HEK293T (cell line): ENCODE measurements at regions not wholly inside any gene's neighbourhood (a gene's known extent, or its start where the extent isn't known, plus 50 kb on each side); places are given as distances from the start of the nearest gene placed in this dataset.

Experiments used
- ELF4 ChIP-seq: fragments of 450-650 bp; IDR thresholded peaks from 2 replicates; pipeline ENCODE4 v1.6.1; 2017; ENCODE audit warnings: antibody characterized with exemption
- FOXM1 ChIP-seq: fragments of 450-650 bp; IDR thresholded peaks from 2 replicates; pipeline ENCODE4 v1.6.1; 2017; ENCODE audit warnings: mild to moderate bottlenecking, borderline replicate concordance
- NFRKB ChIP-seq: fragments of 450-650 bp; IDR thresholded peaks from 2 replicates; pipeline ENCODE4 v1.6.1; 2016; ENCODE audit warnings: mild to moderate bottlenecking, moderate library complexity
- TF ChIP-seq, protein P1 (sequence below): fragments of 450-650 bp; IDR thresholded peaks from 2 replicates; pipeline ENCODE4 v1.6.1; 2016

DNA sequence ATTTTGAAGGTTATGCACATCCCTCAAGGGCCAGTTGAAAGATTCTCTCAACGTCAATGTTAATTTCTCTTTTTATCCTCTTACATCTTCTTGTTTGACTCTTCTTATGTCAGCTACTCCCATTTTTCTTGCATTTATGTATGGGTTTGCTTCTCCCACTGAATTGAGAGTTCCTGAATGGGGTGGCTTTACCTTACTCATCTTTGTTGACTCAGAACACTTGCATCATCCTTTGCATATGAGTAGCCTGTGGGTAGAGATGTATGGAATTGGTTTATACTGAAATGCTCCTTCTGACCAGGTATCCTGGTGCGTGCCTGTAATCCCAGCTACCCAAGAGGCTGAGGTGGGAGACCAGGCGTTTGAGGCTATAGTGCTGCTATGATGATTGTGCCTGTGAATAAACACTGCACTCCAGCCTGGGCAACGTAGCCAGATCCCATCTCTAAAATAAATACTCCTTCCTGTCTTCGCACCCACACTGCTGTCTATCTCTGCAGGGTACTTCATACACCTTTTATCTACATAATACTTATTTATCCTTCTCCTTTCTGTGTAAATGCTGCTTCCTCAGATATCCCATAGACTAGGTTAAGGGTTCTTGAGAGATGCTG lies 123.6 kb upstream of the DPH6 start:
- TF ChIP-seq, protein P1, sequence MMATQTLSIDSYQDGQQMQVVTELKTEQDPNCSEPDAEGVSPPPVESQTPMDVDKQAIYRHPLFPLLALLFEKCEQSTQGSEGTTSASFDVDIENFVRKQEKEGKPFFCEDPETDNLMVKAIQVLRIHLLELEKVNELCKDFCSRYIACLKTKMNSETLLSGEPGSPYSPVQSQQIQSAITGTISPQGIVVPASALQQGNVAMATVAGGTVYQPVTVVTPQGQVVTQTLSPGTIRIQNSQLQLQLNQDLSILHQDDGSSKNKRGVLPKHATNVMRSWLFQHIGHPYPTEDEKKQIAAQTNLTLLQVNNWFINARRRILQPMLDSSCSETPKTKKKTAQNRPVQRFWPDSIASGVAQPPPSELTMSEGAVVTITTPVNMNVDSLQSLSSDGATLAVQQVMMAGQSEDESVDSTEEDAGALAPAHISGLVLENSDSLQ, result no peak
- TF ChIP-seq FOXM1 (no peak), ELF4 (no peak), NFRKB (no peak)
